Transverse colon (tissue), 4 donors: ENCODE measurements at regions not wholly inside any gene's neighbourhood (a gene's known extent, or its start where the extent isn't known, plus 50 kb on each side); places are given as distances from the start of the nearest gene placed in this dataset.

ENCODE experiments used
- DNase-seq: peaks from one replicate; pipeline ENCODE4 v3.0.0-alpha.2; 2019
- H3K27ac ChIP-seq, 4 donors: fragments of 200-600 bp; sonication (generic); 2 replicates each; pipeline ENCODE4 v1.5.1; 2016 to 2018; ENCODE audit warnings: inconsistent platforms in 4 of 4
- H3K27me3 ChIP-seq: fragments of 200-600 bp; sonication (generic); 2 replicates; pipeline ENCODE4 v1.5.1; 2017; ENCODE audit warnings: inconsistent platforms
- H3K36me3 ChIP-seq, 4 donors: fragments of 200-600 bp; sonication (generic); 2 replicates each; pipeline ENCODE4 v1.5.1; 2017 to 2019; ENCODE audit warnings: inconsistent platforms in 4 of 4
- H3K4me1 ChIP-seq, 4 donors: fragments of 200-600 bp; sonication (generic); 2 replicates each; pipeline ENCODE4 v1.5.1; 2017 to 2020; ENCODE audit warnings: inconsistent platforms in 4 of 4
- H3K4me3 ChIP-seq, 4 donors: fragments of 200-600 bp; sonication (generic); 1 replicate in 1 of 4; 2 replicates in 3 of 4; pipeline versions ENCODE4 v1.5.1 to v1.6.1; 2017 to 2019; ENCODE audit warnings: inconsistent platforms in 4 of 4
- H3K9me3 ChIP-seq, 2 donors: fragments of 200-600 bp; sonication (generic); 2 replicates each; pipeline ENCODE4 v1.5.1; 2017 to 2019; ENCODE audit warnings: inconsistent platforms in 2 of 2
- CTCF ChIP-seq, 5 experiments: fragments of 200-600 bp in 3 of 5; fragments of 450-650 bp in 2 of 5; sonication (generic) in 3 of 5; IDR thresholded peaks; 1 replicate in 2 of 5; 2 replicates in 3 of 5; pipeline ENCODE4 v1.5.1; 2016 to 2017; ENCODE audit warnings: antibody characterized with exemption in 5 of 5, inconsistent platforms in 3 of 5, mild to moderate bottlenecking in 2 of 5, moderate library complexity in 1 of 5
- EP300 ChIP-seq: sonication (generic); formaldehyde crosslinking; IDR thresholded peaks from one replicate; pipeline ENCODE4 v1.6.1; 2017; ENCODE audit warnings: antibody characterized with exemption, low read depth
- POLR2A ChIP-seq: fragments of 450-650 bp; IDR thresholded peaks from one replicate; pipeline ENCODE4 v1.6.1; 2016; ENCODE audit warnings: antibody characterized with exemption, mild to moderate bottlenecking, moderate library complexity
- POLR2AphosphoS5 ChIP-seq, 3 donors: sonication (generic); formaldehyde crosslinking; IDR thresholded peaks; one replicate each; pipeline ENCODE4 v1.6.1; 2016; ENCODE audit warnings: antibody characterized with exemption in 3 of 3
- WGBS, 2 donors: methylation state at CpG; one replicate each; pipeline ENCODE4 v1.1.5; 2018; ENCODE audit warnings: low coverage in 1 of 2; 5-methylcytosine and 5-hydroxymethylcytosine counted together
- in situ Hi-C, 4 donors: fragments of 200-750 bp; cut with MboI; loops; one replicate each; pipeline versions ENCODE4 v1.15.0 to v1.15.1; 2017; ENCODE audit warnings: low sequenced_read_pairs in 3 of 4, low pct_ligation_motif_present in 1 of 4, low pct_unique_long_range_greater_than_20kb in 1 of 4
- intact Hi-C: fragments of 100-400 bp; cut with DNase I; formaldehyde crosslinking; loops from one replicate; pipeline ENCODE4 v1.15.1; 2023; ENCODE audit warnings: low total_unique reads

- 80 to 87% methylated on average over 4 of the region's 4 CpGs for WGBS, 2 donors
- in situ Hi-C loops = loop anchor here in 1 of 4 donors (25.0 kb wide), 1 partner anchor 93 kb away; no protein-coding TSS in a partner anchor
- H3K36me3 ChIP-seq = no peaks in the 10 kb centered on the region
Measured at GRCh38 chr21:35329940-35330660, 281.0 kb upstream of the RUNX1 start.

GRCh38 chr21:35328856-35329455 lies 279.9 kb upstream of the RUNX1 start:
- H3K27ac ChIP-seq = no peak overlapping the region
- intact Hi-C loops = no loop called here
- no peak for TF ChIP-seq EP300
- no peak for TF ChIP-seq POLR2A
- no peak for TF ChIP-seq CTCF (IDR thresholded peaks at IDR 0.05)
- TF ChIP-seq POLR2AphosphoS5 (IDR thresholded peaks at IDR 0.05) = no peak
- no peaks in the 10 kb centered on the region for H3K36me3 ChIP-seq
- H3K27me3 ChIP-seq = no peaks in the 10 kb centered on the region
- DNase-seq = no peak
- H3K4me3 ChIP-seq = no peak overlapping the region
- H3K4me1 ChIP-seq = peaks cover 2 to 8% (median 5%) of the 10 kb centered on the region in 4 donors
- 67 to 69% methylated on average over 3 to 6 of the region's 6 CpGs for WGBS, 2 donors
- in situ Hi-C loops = loop anchor here in 1 of 4 donors (25.0 kb wide), 1 partner anchor 92 kb away; no protein-coding TSS in a partner anchor
- no peaks in the 10 kb centered on the region for H3K9me3 ChIP-seq

More at GRCh38 chr21:35329940-35330660, 281.0 kb upstream of the RUNX1 start:
- H3K4me1 ChIP-seq = peaks cover 0 to 3% (median 0%) of the 10 kb centered on the region in 4 donors
- no peaks in the 10 kb centered on the region for H3K9me3 ChIP-seq
- H3K27me3 ChIP-seq = no peaks in the 10 kb centered on the region
- H3K4me3 ChIP-seq = no peak overlapping the region
- intact Hi-C loops = no loop called here
- no peak overlapping the region for H3K27ac ChIP-seq
- no peak for TF ChIP-seq POLR2A
- TF ChIP-seq EP300 = no peak
- no peak for TF ChIP-seq CTCF (IDR thresholded peaks at IDR 0.05)
- TF ChIP-seq POLR2AphosphoS5 (IDR thresholded peaks at IDR 0.05) = no peak
- DNase-seq = no peak

GRCh38 chr21:35326677-35327076 lies 277.6 kb upstream of the RUNX1 start:
- intact Hi-C loops = no loop called here

More at GRCh38 chr21:35326677-35327076, 277.6 kb upstream of the RUNX1 start:
- in situ Hi-C loops = loop anchor here in 1 of 4 donors (25.0 kb wide), 1 partner anchor 89 kb away; no protein-coding TSS in a partner anchor
- no peak for DNase-seq
- Histone ChIP-seq H3K4me1 (peaks cover 9 to 14% (median 11%) of the 10 kb centered on the region in 4 donors), H3K4me3 (no peak overlapping the region), H3K9me3 (no peaks in the 10 kb centered on the region), H3K36me3 (no peaks in the 10 kb centered on the region), H3K27me3 (no peaks in the 10 kb centered on the region), H3K27ac (no peak overlapping the region)
- no peak for TF ChIP-seq EP300
- TF ChIP-seq POLR2A = no peak
- TF ChIP-seq POLR2AphosphoS5 (IDR thresholded peaks at IDR 0.05) = no peak
- TF ChIP-seq CTCF (IDR thresholded peaks at IDR 0.05) = no peak
- WGBS, 2 donors = 38 to 100% methylated on average over 1 to 2 of the region's 2 CpGs
